HG02571 (cell line): ENCODE measurements at regions not wholly inside any gene's neighbourhood (a gene's known extent, or its start where the extent isn't known, plus 50 kb on each side); places are given as distances from the start of the nearest gene placed in this dataset.

ENCODE experiments used
- ATAC-seq: cut with Tn5 transposase; IDR thresholded peaks from one replicate; pipeline ENCODE4 v1.9.1; 2021; ENCODE audit warnings: mild to moderate bottlenecking, moderate library complexity; ENCODE audit not compliant: unreplicated experiment

DNA sequence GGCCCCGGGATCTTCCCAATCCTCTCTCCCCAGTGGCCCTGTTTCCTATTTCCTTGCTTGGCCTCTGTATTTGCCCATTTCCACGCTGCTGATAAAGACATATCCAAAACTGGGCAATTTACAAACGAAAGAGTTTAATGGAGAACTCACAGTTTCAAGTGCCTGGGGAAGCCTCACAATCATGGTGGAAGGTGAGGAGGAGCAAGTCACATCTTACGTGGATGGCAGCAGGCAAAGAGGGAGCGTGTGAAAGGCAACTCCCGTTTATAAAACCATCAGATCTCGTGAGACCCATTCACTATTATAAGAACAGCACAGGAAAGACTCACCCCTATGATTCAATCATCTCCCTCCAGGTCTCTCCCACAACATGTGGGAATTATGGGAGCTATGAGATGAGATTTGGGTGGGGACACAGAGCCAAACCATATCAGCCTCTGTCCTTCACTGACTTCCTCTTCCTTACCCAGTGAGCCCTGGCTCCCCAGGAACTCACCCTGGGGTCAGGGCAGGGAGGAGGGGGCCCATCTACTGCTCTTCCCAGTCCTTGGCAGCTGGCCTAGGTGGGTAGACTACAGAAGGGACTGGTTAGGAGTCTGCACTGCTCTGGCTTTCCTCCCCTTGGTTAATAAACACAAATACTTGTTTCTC is 105.8 kb upstream of the MYCN start:
- no peak for ATAC-seq

GRCh38 chr2:15835991-15836688 is 104.2 kb upstream of the MYCN start:
- no peak for ATAC-seq

DNA sequence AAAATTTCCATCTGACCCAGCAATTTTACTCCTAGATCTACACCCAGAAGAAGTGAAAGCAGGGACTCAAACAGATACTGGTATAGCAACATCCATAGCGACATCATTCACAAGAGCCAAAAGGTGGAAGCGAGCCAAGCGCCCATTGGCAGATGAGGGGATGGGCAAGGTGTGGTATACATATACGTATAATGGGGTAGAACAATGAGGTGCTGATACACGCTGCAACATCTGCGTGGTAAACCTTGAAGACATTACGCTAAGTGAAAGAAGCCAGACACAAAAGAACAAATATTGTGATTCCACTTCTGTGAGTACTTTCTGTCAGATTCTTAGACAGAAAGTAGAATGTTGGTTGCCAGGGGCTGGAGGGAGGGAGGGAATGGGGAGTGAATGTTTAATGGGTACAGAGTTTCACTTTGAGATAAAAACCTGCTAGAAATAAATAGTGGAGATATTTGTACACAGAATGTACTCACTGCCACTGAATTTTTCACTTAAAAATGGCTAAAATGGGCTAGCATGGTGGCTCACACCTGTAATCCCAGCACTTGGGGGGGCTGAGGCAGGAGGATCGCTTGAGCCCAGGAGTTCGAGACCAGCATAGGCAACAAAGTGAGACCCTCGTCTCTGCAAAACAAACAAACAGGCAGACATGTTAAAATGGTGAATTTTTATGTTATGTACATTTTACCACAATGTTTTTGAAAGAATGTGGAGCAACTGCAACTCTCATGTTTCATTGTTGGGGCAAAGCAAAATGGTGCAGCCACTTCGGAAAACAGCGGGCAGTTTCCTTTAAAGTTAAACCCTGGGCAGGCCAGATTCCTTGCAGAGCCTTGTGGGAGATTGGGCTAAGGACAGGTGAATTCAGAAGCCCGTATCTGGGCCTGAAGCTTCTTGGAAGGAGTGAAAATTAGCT is 103.4 kb upstream of the MYCN start:
- ATAC-seq = no peak

DNA sequence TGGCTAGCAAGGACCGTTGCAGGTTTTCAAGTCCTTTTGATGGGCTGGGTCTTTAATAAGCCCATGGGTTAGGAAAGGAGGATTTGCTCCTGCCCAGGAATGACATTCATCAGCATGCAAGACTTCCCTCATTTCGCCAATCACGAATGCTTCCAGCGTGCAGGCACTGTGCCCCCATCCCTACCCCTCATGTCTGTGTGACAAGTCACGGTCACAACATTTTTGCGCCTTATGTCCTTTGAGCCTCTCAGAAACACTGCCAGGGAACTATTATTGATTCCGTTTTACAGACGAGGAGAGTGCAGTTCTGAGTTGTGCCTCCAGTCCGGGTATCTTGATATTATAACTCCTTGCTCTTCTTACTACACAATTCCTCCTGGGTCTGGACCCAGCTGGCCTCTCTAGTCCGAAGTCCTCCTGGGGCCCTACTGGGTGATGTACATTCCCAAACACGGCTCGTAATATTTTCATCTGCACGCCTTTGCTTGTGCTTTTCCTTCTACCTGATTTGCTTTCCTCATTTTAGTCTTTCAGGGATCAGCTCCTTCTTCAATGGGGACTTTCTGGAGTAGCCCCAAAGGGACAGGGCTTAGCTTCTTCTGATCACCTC is 101.8 kb upstream of the MYCN start:
- ATAC-seq = no peak

DNA sequence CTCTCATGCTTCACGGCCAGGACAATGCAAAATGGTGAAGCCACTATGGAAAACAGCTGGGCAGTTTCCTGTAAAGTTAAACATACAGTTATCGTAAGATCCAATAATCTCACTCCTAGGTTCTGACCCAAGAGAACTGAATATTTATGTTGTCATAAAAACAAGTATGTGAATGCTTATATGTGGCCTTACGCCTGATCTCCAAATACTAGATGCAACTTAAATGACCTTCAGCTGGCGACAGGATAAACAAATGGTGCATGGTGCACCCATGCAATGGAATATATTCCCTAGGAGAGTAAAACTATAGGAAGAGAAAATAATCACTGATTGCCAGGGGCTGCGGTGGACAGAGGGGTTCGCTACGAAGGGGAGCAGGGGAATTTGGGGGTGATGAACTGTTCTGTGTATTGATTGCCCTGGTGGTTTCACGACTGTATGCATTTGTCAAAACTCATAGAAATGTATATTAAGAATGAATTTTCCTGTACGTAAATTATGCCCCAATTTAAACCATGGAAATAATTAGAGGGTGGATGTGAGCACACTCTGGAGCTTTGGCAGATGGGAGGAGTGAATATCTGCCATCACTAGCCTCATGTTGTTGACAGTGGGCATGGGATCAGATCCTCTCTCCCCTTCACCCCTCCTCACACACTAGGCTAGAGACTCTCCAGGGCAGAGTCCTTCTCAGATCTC is 100.8 kb upstream of the MYCN start:
- no peak for ATAC-seq

DNA sequence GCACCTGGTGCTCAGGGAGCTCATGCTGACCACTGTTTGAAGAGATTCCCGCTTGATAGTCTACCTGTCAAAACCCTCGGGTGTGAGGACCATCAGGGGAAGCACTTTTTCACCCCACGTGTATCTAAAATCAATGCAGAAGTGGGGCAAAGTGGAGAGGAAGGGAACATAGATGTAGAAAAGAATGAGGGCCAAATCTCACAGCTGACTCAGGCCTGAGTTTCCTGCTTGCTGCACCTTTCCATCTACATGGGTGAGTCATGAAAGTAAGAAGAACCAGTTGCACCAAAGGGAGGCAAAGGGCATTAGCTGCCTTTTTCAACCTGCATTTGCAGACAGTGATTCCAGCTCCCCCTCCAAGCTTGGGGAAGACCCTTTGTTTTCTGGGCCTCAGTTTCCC is 100.2 kb upstream of the MYCN start:
- no peak for ATAC-seq

DNA sequence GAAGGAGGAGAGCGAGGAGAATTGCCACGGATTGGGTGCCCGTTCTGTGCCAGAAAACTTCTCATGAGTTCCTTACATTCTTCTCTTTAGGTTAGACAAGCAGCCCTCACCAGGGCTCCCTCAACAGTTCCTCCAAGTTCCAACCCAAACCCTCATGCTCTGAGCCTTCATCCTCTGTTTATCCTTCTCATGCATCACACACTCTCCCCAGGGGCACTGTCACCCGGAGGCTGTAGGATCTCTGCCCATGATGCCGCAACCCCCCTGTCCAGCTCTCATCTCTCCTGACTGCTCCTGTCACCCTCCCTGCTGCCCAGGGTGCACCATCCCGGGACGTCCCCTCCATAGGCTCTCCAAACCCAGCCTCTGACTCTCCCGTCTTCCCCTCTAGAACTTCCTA is 99.4 kb upstream of the MYCN start:
- no peak for ATAC-seq

GRCh38 chr2:15841776-15842560 is 98.4 kb upstream of the MYCN start:
- no peak for ATAC-seq

GRCh38 chr2:15842758-15843666 is 97.3 kb upstream of the MYCN start:
- ATAC-seq = no peak

DNA sequence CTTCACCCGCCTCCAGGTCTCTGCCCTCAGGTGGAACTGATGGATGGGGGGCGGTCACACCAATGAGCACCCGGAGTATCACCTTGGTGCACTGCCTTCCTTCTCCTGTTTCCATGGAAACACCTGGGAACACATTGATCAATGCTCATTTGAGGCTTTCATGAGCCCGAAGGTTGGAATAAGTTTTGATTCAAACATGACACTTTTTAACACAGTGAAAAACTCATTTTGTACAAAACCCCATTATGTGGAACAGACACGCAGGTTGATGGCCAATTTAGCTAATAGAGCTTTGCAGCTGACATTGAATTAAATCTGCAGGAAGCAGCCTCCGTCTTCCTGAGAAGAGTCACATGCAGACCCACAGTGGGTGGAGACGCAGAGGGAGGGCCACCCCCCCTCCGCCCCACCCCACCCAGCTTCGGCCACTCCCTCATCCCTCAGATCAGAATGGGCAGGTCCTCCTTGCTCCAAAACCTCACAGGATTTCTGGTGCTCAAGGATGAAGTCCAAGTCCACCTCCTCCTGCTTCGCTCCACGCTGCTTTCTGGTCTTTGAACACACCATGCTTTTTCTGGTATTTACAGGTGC is 96.0 kb upstream of the MYCN start:
- ATAC-seq = no peak

GRCh38 chr2:15845294-15845693 is 95.1 kb upstream of the MYCN start:
- no peak for ATAC-seq

GRCh38 chr2:15845737-15846405 is 94.5 kb upstream of the MYCN start:
- ATAC-seq = no peak

DNA sequence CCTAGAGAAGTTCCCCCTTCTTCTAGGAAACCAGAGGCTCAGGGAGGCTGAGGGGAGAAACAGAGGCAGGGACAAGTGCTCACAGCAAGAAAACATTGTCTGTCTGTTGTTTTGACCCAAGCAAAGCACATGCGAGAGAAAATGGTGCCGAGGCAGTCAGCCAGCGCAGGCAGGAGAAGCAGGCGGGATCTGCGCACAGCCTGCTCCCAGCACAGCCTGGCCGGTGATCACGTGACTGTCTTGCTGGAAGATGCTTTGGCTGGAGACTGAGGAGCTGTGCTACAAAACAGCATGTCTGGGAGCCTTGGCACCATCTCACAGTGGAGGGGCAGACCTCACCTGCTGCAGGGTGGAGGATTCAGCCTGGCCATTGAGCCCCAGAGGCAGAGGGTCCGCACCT is 93.7 kb upstream of the MYCN start:
- ATAC-seq = no peak

DNA sequence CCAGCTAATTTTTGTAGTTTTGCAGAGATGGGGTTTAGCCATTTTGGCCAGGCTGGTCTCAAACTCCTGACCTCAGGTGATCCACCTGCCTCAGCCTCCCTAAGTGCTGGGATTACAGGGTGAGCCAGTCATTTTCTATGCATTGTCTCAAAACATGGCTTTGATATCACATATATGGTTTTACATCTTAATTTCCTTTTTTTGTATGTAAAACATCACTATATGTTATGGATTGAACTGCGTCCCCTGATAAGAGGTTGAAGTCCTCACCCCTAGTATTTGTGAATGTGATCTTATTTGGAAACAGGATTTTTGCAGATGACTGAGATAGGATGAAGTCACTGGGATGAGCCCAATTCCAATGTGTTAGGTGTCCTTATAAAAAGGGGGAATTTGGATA is 89.8 kb upstream of the MYCN start:
- ATAC-seq = no peak

DNA sequence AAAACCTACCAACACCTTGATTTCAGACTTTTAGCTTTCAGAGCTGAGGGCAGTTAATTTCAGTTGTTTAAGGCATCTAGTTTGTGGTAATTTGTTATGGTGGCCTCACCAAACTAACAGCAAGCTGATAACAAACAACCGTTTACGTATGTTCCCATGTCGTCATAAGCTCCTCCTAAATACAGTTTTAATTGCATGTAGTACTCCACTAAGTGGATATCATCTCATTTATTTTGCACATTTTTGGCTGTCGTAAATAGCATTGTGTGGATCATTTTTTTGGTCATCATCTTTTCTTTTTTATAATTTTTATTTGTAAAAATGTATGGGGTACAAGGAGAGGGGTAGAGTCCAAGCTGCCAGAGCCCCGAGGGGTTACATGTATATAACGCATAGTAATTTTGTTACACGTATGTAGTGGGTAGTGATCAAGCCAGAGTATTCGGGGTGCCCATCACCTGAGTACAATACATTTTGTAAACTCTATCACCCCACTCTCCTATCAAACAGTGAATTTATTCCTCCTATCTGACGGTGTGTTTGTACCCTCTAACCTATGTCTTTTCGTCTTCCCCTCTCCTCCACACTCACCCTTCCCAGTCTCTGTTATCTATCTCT is 89.2 kb upstream of the MYCN start:
- no peak for ATAC-seq

- ATAC-seq = no peak
These were observed 87.5 kb upstream of the MYCN start for GRCh38 chr2:15852811-15853210.

GRCh38 chr2:15853903-15854302 is 86.4 kb upstream of the MYCN start:
- no peak for ATAC-seq
